ENCODE measurements at regions not wholly inside any gene's neighbourhood (a gene's known extent, or its start where the extent isn't known, plus 50 kb on each side); places are given as distances from the start of the nearest gene placed in this dataset.
A peak's percentile ranks its signal among the peaks of the same experiment; 100 is the strongest.

DNA sequence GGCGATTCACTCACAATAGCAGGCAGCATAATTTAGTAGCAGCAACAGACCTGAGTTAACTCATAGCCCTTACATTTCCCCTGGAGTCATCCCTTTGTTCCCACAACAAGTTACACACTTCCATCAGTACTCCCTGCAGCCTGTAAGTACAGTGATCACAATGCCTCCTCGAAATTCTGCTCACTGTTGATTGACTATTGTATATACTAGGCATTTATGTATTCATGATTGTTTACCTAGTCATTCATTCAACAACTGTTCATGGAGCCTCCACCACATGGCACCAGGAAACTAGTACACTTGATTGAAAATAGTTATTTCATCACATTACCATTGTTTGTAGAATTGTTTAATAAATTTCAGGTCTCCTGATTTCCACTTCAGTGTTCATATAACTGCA is 71.4 kb upstream of the P3H2 start:
- no peak for ATAC-seq
- TF ChIP-seq CTCF (IDR thresholded peaks at IDR 0.05) = no peak
- no peak for TF ChIP-seq POLR2A (IDR thresholded peaks at IDR 0.05)
- H3K9me3 ChIP-seq = no peaks in the 10 kb centered on the region
- H3K4me1 ChIP-seq = no peaks in the 10 kb centered on the region
- intact Hi-C loops (cut with DNase I) = no loop called here
- 52 to 59% methylated on average over 2 of the region's 2 CpGs for WGBS, 2 donors
- no peak for DNase-seq
- H3K27ac ChIP-seq = no peak overlapping the region
- H3K27me3 ChIP-seq = no peaks in the 10 kb centered on the region
- no peak overlapping the region for H3K4me3 ChIP-seq
- no peaks in the 10 kb centered on the region for H3K36me3 ChIP-seq (replicated peaks in 1 of 2; ENCODE audit: insufficient read depth in 1 of 2, low read depth in 2 of 2)

GRCh38 chr3:190188197-190188596 is 67.5 kb upstream of the P3H2 start:
- Histone ChIP-seq H3K27ac (no peak overlapping the region), H3K4me1 (no peaks in the 10 kb centered on the region), H3K36me3 (replicated peaks in 1 of 2; ENCODE audit: insufficient read depth in 1 of 2, low read depth in 2 of 2) (no peaks in the 10 kb centered on the region), H3K9me3 (no peaks in the 10 kb centered on the region), H3K4me3 (no peak overlapping the region), H3K27me3 (no peaks in the 10 kb centered on the region)
- WGBS, 2 donors = 85 to 90% methylated on average over 2 of the region's 2 CpGs
- no peak for ATAC-seq
- TF ChIP-seq CTCF (IDR thresholded peaks at IDR 0.05) = no peak
- no peak for TF ChIP-seq POLR2A (IDR thresholded peaks at IDR 0.05)
- intact Hi-C loops (cut with DNase I) = no loop called here
- no peak for DNase-seq

GRCh38 chr3:190183121-190183520 is 62.4 kb upstream of the P3H2 start:
- no peak for TF ChIP-seq POLR2A (IDR thresholded peaks at IDR 0.05)
- TF ChIP-seq CTCF (IDR thresholded peaks at IDR 0.05) = no peak
- H3K27me3 ChIP-seq = no peaks in the 10 kb centered on the region
- H3K9me3 ChIP-seq = no peaks in the 10 kb centered on the region
- H3K27ac ChIP-seq = no peak overlapping the region
- no peaks in the 10 kb centered on the region for H3K4me1 ChIP-seq
- 34 to 43% methylated on average over 4 of the region's 4 CpGs for WGBS, 2 donors
- no peak overlapping the region for H3K4me3 ChIP-seq
- H3K36me3 ChIP-seq (replicated peaks in 1 of 2; ENCODE audit: insufficient read depth in 1 of 2, low read depth in 2 of 2) = no peaks in the 10 kb centered on the region
- ATAC-seq = peak; percentile 27
- peak in 1 of 4 donors; percentile 6 for DNase-seq
- intact Hi-C loops (cut with DNase I) = no loop called here

- DNase-seq (no peak), ATAC-seq (no peak)
- Histone ChIP-seq H3K36me3 (replicated peaks in 1 of 2; ENCODE audit: insufficient read depth in 1 of 2, low read depth in 2 of 2) (no peaks in the 10 kb centered on the region), H3K9me3 (no peaks in the 10 kb centered on the region), H3K27ac (no peak overlapping the region), H3K27me3 (no peaks in the 10 kb centered on the region), H3K4me1 (no peaks in the 10 kb centered on the region), H3K4me3 (no peak overlapping the region)
- intact Hi-C loops (cut with DNase I) = no loop called here
- TF ChIP-seq POLR2A (IDR thresholded peaks at IDR 0.05) (no peak), CTCF (IDR thresholded peaks at IDR 0.05) (no peak)
- 76 to 77% methylated on average over 12 of the region's 12 CpGs for WGBS, 2 donors
Observed at GRCh38 chr3:190182418-190183043, 61.8 kb upstream of the P3H2 start.

- DNase-seq = no peak
- intact Hi-C loops (cut with DNase I) = no loop called here
- H3K27me3 ChIP-seq = no peaks in the 10 kb centered on the region
- TF ChIP-seq CTCF (IDR thresholded peaks at IDR 0.05) (no peak), POLR2A (IDR thresholded peaks at IDR 0.05) (no peak)
- ATAC-seq = no peak
- H3K36me3 ChIP-seq (replicated peaks in 1 of 2; ENCODE audit: insufficient read depth in 1 of 2, low read depth in 2 of 2) = no peaks in the 10 kb centered on the region
- no peak overlapping the region for H3K27ac ChIP-seq
- 55 to 77% methylated on average over 1 of the region's 1 CpG for WGBS, 2 donors
- no peaks in the 10 kb centered on the region for H3K4me1 ChIP-seq
- H3K9me3 ChIP-seq = no peaks in the 10 kb centered on the region
- H3K4me3 ChIP-seq = no peak overlapping the region
Observed at GRCh38 chr3:190180268-190180667, 59.6 kb upstream of the P3H2 start.
